H9 (cell line): ENCODE measurements at regions not wholly inside any gene's neighbourhood (a gene's known extent, or its start where the extent isn't known, plus 50 kb on each side); places are given as distances from the start of the nearest gene placed in this dataset.

Experiments used
- DNase-seq: peaks from one replicate; pipeline ENCODE4 v3.0.0-alpha.2; 2017
- H2AFZ ChIP-seq: one replicate; pipeline ENCODE4 v1.6.1; 2013; ENCODE audit warnings: mild to moderate bottlenecking, low read length, control low read depth, moderate library complexity
- H2AK5ac ChIP-seq: 2 replicates; pipeline ENCODE4 v1.6.1; 2013; ENCODE audit warnings: low read length, control low read depth, mixed read lengths; ENCODE audit not compliant: insufficient read length
- H2BK120ac ChIP-seq: one replicate; pipeline ENCODE4 v1.6.1; 2013; ENCODE audit warnings: low read depth, mild to moderate bottlenecking, low read length, control low read depth, inconsistent platforms; ENCODE audit not compliant: poor library complexity, severe bottlenecking
- H2BK12ac ChIP-seq: 2 replicates; pipeline ENCODE4 v1.6.1; 2013; ENCODE audit warnings: low read length, control low read depth, mixed read lengths, low read depth; ENCODE audit not compliant: insufficient read length
- H2BK15ac ChIP-seq: 2 replicates; pipeline ENCODE4 v1.6.1; 2013; ENCODE audit warnings: low read depth, low read length, control low read depth
- H2BK20ac ChIP-seq: one replicate; pipeline ENCODE4 v1.6.1; 2013; ENCODE audit warnings: low read depth, mild to moderate bottlenecking, low read length, control low read depth, inconsistent platforms; ENCODE audit not compliant: poor library complexity, severe bottlenecking
- H2BK5ac ChIP-seq: 2 replicates; pipeline ENCODE4 v1.6.1; 2013; ENCODE audit warnings: low read length, control low read depth, mixed read lengths; ENCODE audit not compliant: insufficient read length
- H3K14ac ChIP-seq: 2 replicates; pipeline ENCODE4 v1.6.1; 2013; ENCODE audit warnings: low read length, control low read depth; ENCODE audit not compliant: insufficient read depth
- H3K18ac ChIP-seq: 2 replicates; pipeline ENCODE4 v1.6.1; 2013; ENCODE audit warnings: low read depth, mild to moderate bottlenecking, mixed read lengths, low read length, control low read depth; ENCODE audit not compliant: insufficient read length
- H3K23ac ChIP-seq: 2 replicates; pipeline ENCODE4 v1.6.1; 2013; ENCODE audit warnings: low read length, control low read depth, mixed read lengths, low read depth; ENCODE audit not compliant: insufficient read length
- H3K23me2 ChIP-seq: 2 replicates; pipeline ENCODE4 v1.6.1; 2013; ENCODE audit warnings: low read depth, mild to moderate bottlenecking, mixed read lengths, low read length, control low read depth; ENCODE audit not compliant: insufficient read length, poor library complexity, severe bottlenecking
- H3K27ac ChIP-seq: 2 replicates; pipeline ENCODE4 v1.5.1; 2013; ENCODE audit warnings: low read length, control low read depth, mixed read lengths, low read depth; ENCODE audit not compliant: insufficient read length
- H3K27me3 ChIP-seq: 2 replicates; pipeline ENCODE4 v1.6.1; 2013; ENCODE audit warnings: low read length, control low read depth, inconsistent platforms; ENCODE audit not compliant: insufficient read depth
- H3K4ac ChIP-seq: 2 replicates; pipeline ENCODE4 v1.6.1; 2013; ENCODE audit warnings: low read depth, mild to moderate bottlenecking, control low read depth, inconsistent platforms, low read length, moderate library complexity
- H3K4me1 ChIP-seq: 2 replicates; pipeline ENCODE4 v1.6.1; 2013; ENCODE audit warnings: low read length, control low read depth, inconsistent platforms; ENCODE audit not compliant: insufficient read depth
- H3K4me2 ChIP-seq: 2 replicates; pipeline ENCODE4 v1.6.1; 2013; ENCODE audit warnings: low read length, control low read depth, mixed read lengths; ENCODE audit not compliant: insufficient read length, insufficient read depth
- H3K56ac ChIP-seq: 2 replicates; pipeline ENCODE4 v1.6.1; 2013; ENCODE audit warnings: low read depth, mild to moderate bottlenecking, mixed read lengths, low read length, control low read depth; ENCODE audit not compliant: insufficient read length
- H3K79me1 ChIP-seq: 2 replicates; pipeline ENCODE4 v1.6.1; 2013; ENCODE audit warnings: low read depth, mild to moderate bottlenecking, moderate library complexity, low read length, control low read depth, inconsistent platforms; ENCODE audit not compliant: insufficient read depth, poor library complexity, severe bottlenecking
- H3K79me2 ChIP-seq: 2 replicates; pipeline ENCODE4 v1.6.1; 2013; ENCODE audit warnings: low read length, control low read depth, inconsistent platforms; ENCODE audit not compliant: insufficient read depth
- H3K9ac ChIP-seq: 2 replicates; pipeline ENCODE4 v1.6.1; 2013; ENCODE audit warnings: low read length, control low read depth, mixed read lengths; ENCODE audit not compliant: insufficient read length; ENCODE audit errors: extremely low read depth
- H3K9me3 ChIP-seq: one replicate; pipeline ENCODE4 v1.6.1; 2013; ENCODE audit warnings: low read depth, low read length, inconsistent platforms; ENCODE audit not compliant: control insufficient read depth
- H3T11ph ChIP-seq: one replicate; pipeline ENCODE4 v1.6.1; 2013; ENCODE audit warnings: mild to moderate bottlenecking, low read length, control low read depth, inconsistent platforms
- H4K20me1 ChIP-seq: one replicate; pipeline ENCODE4 v1.6.1; 2013; ENCODE audit not compliant: control insufficient read depth, insufficient read length, insufficient read depth
- H4K5ac ChIP-seq: 2 replicates; pipeline ENCODE4 v1.6.1; 2013; ENCODE audit warnings: low read depth, mild to moderate bottlenecking, mixed read lengths, low read length, control low read depth; ENCODE audit not compliant: insufficient read length
- H4K8ac ChIP-seq: replicated peaks from 2 replicates; pipeline ENCODE4 v1.6.1; 2013; ENCODE audit warnings: low read length, control low read depth, mixed read lengths, low read depth; ENCODE audit not compliant: insufficient read length
- H4K91ac ChIP-seq: 2 replicates; pipeline ENCODE4 v1.6.1; 2013; ENCODE audit warnings: low read depth, mild to moderate bottlenecking, moderate library complexity, mixed read lengths, low read length, control low read depth; ENCODE audit not compliant: insufficient read length
- H3K27ac Mint-ChIP-seq, 3 experiments: 2 replicates in 2 of 3; 3 replicates in 1 of 3; pipeline ENCODE4 v1.8.0; 2020 to 2021; ENCODE audit warnings: mixed read lengths in 3 of 3, mild to moderate bottlenecking in 1 of 3, moderate library complexity in 1 of 3
- H3K27me3 Mint-ChIP-seq: 2 replicates; pipeline ENCODE4 v1.8.0; 2021; ENCODE audit warnings: low read depth, mild to moderate bottlenecking, moderate library complexity, mixed read lengths
- H3K36me3 Mint-ChIP-seq, 3 experiments: 2 replicates in 2 of 3; 3 replicates in 1 of 3; pipeline ENCODE4 v1.8.0; 2020 to 2021; ENCODE audit warnings: low read depth in 3 of 3, mixed read lengths in 3 of 3; ENCODE audit not compliant: insufficient read depth in 1 of 3
- H3K4me1 Mint-ChIP-seq, 2 experiments: 2 replicates each; pipeline ENCODE4 v1.8.0; 2020; ENCODE audit warnings: mixed read lengths in 2 of 2
- H3K4me3 Mint-ChIP-seq, 2 experiments: 2 replicates in 1 of 2; 3 replicates in 1 of 2; pipeline ENCODE4 v1.8.0; 2020 to 2021; ENCODE audit warnings: mild to moderate bottlenecking in 2 of 2, mixed read lengths in 2 of 2, moderate library complexity in 1 of 2
- H3K9me3 Mint-ChIP-seq, 2 experiments: 2 replicates in 1 of 2; 3 replicates in 1 of 2; pipeline ENCODE4 v1.8.0; 2020; ENCODE audit warnings: mild to moderate bottlenecking in 2 of 2, mixed read lengths in 2 of 2, moderate library complexity in 1 of 2
- WGBS: extraction: QIAGEN DNeasy Blood & Tissue Kit; methylation state at CpG from one replicate; pipeline ENCODE4 v1.1.7; 2013; ENCODE audit warnings: missing lambda C conversion rate, low lambda C conversion rate, mixed read lengths; ENCODE audit not compliant: insufficient read length; ENCODE audit errors: extremely low coverage; 5-methylcytosine and 5-hydroxymethylcytosine counted together
- TF ChIP-seq, protein P1 (sequence below): fragments of 200-600 bp; sonication (generic); conservative IDR thresholded peaks from 3 replicates; pipeline ENCODE4 v1.8.0; 2021; ENCODE audit warnings: antibody characterized with exemption, mild to moderate bottlenecking

DNA sequence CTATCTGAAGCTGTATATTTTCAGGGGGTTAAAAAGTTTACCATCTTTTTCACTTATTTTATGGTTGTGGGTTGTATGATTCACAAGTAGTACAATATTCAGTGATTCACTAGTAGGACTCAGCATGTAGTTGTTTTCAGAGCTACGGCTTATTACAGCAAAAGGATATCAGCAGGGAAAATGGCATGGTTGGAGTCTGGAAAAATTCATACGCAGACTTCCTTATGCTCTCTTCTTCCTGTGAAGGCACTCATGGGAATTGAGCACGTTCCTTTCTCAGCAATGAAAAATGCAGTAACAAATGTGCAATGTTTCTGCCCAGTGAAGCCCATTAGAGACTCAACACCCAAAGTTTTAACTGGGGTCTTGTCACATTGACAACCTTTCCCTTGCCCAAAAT, 250.5 kb downstream of the KCNN2 start:
- Histone ChIP-seq H3K79me2 (no peaks in the 10 kb centered on the region), H3K27ac (no peak overlapping the region), H3K9ac (no peak overlapping the region), H3K79me1 (no peaks in the 10 kb centered on the region), H2BK5ac (no peak overlapping the region), H4K91ac (no peak overlapping the region), H3K9me3 (no peaks in the 10 kb centered on the region), H3K14ac (no peak overlapping the region), H3K23me2 (no peaks in the 10 kb centered on the region), H2BK15ac (no peak overlapping the region), H4K5ac (no peak overlapping the region), H3K4ac (no peak overlapping the region), H2BK12ac (no peak overlapping the region), H2BK20ac (no peak overlapping the region), H4K8ac (no peak overlapping the region), H3T11ph (no peak overlapping the region), H3K23ac (no peak overlapping the region), H2AFZ (no peak overlapping the region), H3K18ac (no peak overlapping the region), H3K4me1 (no peaks in the 10 kb centered on the region), H2AK5ac (no peak overlapping the region), H3K56ac (no peak overlapping the region), H2BK120ac (no peak overlapping the region), H3K4me2 (no peak overlapping the region), H4K20me1 (no peaks in the 10 kb centered on the region), H3K27me3 (no peaks in the 10 kb centered on the region)
- H3K27me3 Mint-ChIP-seq, result peaks cover 1% of the 10 kb centered on the region
- no CpG with 5 or more reads among the region's 3 CpGs for WGBS
- TF ChIP-seq, protein P1, sequence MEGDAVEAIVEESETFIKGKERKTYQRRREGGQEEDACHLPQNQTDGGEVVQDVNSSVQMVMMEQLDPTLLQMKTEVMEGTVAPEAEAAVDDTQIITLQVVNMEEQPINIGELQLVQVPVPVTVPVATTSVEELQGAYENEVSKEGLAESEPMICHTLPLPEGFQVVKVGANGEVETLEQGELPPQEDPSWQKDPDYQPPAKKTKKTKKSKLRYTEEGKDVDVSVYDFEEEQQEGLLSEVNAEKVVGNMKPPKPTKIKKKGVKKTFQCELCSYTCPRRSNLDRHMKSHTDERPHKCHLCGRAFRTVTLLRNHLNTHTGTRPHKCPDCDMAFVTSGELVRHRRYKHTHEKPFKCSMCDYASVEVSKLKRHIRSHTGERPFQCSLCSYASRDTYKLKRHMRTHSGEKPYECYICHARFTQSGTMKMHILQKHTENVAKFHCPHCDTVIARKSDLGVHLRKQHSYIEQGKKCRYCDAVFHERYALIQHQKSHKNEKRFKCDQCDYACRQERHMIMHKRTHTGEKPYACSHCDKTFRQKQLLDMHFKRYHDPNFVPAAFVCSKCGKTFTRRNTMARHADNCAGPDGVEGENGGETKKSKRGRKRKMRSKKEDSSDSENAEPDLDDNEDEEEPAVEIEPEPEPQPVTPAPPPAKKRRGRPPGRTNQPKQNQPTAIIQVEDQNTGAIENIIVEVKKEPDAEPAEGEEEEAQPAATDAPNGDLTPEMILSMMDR, result no peak
- DNase-seq, result no peak
- no peaks in the 10 kb centered on the region for H3K36me3 Mint-ChIP-seq
- H3K4me1 Mint-ChIP-seq, result no peaks in the 10 kb centered on the region
- H3K27ac Mint-ChIP-seq, result no peak overlapping the region
- peaks cover 0 to 1% of the 10 kb centered on the region in 2 experiments; a peak in 3 of 5 replicates for H3K9me3 Mint-ChIP-seq
- H3K4me3 Mint-ChIP-seq, result no peak overlapping the region
